Endothelial cell of umbilical vein (primary cell): ENCODE measurements at regions not wholly inside any gene's neighbourhood (a gene's known extent, or its start where the extent isn't known, plus 50 kb on each side); places are given as distances from the start of the nearest gene placed in this dataset.

Source experiments
- BruUV-seq: library from RNA; stranded (reverse); fragments of 400-500 nt; replicated peaks from 2 replicates; lab custom pipeline; 2021; lab: Mats Ljungman, UMichigan
- CTCF ChIA-PET: fragments of 300-600, 350-600 bp; sonication (Branson Sonifier 250); formaldehyde crosslinking; loops from one replicate; lab custom pipeline; 2021; ENCODE audit warnings: antibody characterized with exemption, inconsistent platforms; lab: Charles Lee
- POLR2A ChIA-PET: fragments of 300-600, 350-600 bp; sonication (Branson Sonifier 250); formaldehyde crosslinking; loops from one replicate; lab custom pipeline; 2021; ENCODE audit warnings: antibody characterized with exemption, inconsistent platforms; lab: Charles Lee
- DNase-seq: peaks from one replicate; pipeline ENCODE4 v3.0.0-alpha.2; 2011; ENCODE audit warnings: low read depth, low spot score
- FAIRE-seq: peaks from 2 replicates; lab custom pipeline; 2011; peaks lifted over from hg19 to GRCh38; lab: Jason Lieb, UNC
- H2AFZ ChIP-seq: 2 replicates; pipeline ENCODE4 v1.6.0; 2012; ENCODE audit warnings: low read depth, low read length, control low read depth, inconsistent platforms
- H3K27ac ChIP-seq: 2 replicates; pipeline ENCODE4 v1.5.1; 2011; ENCODE audit warnings: low read depth, mild to moderate bottlenecking, control low read depth, low read length, moderate library complexity; ENCODE audit not compliant: insufficient read depth
- H3K27me3 ChIP-seq, 2 experiments: 2 replicates each; pipeline versions ENCODE4 v1.6.0 to v1.6.1; 2011; ENCODE audit warnings: low read length in 2 of 2, mixed read lengths in 1 of 2; ENCODE audit not compliant: control insufficient read depth in 2 of 2, insufficient read depth in 2 of 2
- H3K36me3 ChIP-seq, 2 experiments: 2 replicates in 1 of 2; 3 replicates in 1 of 2; pipeline ENCODE4 v1.5.1; 2011; ENCODE audit warnings: low read length in 2 of 2, mild to moderate bottlenecking in 1 of 2, moderate library complexity in 1 of 2; ENCODE audit not compliant: control insufficient read depth in 2 of 2, insufficient read depth in 2 of 2; ENCODE audit errors: extremely low read depth in 1 of 2
- H3K4me1 ChIP-seq: 3 replicates; pipeline ENCODE4 v1.5.1; 2011; ENCODE audit warnings: mild to moderate bottlenecking, low read length; ENCODE audit not compliant: control insufficient read depth, insufficient read depth; ENCODE audit errors: extremely low read depth
- H3K4me2 ChIP-seq: 2 replicates; pipeline ENCODE4 v1.6.1; 2011; ENCODE audit warnings: low read length, control low read depth, mixed read lengths; ENCODE audit not compliant: insufficient read depth
- H3K4me3 ChIP-seq, 3 experiments: fragments of 200-600 bp in 1 of 3; sonication (generic), shearing (Covaris generic) in 1 of 3; replicated peaks in 1 of 3; 2 replicates each; pipeline ENCODE4 v1.5.1; 2011 to 2016; ENCODE audit warnings: control low read depth in 3 of 3, low read length in 3 of 3, mild to moderate bottlenecking in 2 of 3, inconsistent platforms in 1 of 3, low read depth in 1 of 3, moderate library complexity in 1 of 3; ENCODE audit not compliant: insufficient read depth in 1 of 3
- H3K79me2 ChIP-seq: 2 replicates; pipeline ENCODE4 v1.6.0; 2012; ENCODE audit warnings: low read length, inconsistent platforms; ENCODE audit not compliant: control insufficient read depth, insufficient read depth
- H3K9ac ChIP-seq: replicated peaks from 2 replicates; pipeline ENCODE3; 2011; ENCODE audit warnings: low read length, control low read depth; ENCODE audit not compliant: insufficient read depth; ENCODE audit errors: extremely low read depth
- H3K9me1 ChIP-seq: replicated peaks from 3 replicates; pipeline ENCODE4 v1.6.0; 2011; ENCODE audit warnings: mild to moderate bottlenecking, low read length; ENCODE audit not compliant: control insufficient read depth, insufficient read depth; ENCODE audit errors: extremely low read depth
- H3K9me3 ChIP-seq: replicated peaks from 2 replicates; pipeline ENCODE4 v1.5.1; 2012; ENCODE audit warnings: low read length, inconsistent platforms; ENCODE audit not compliant: control insufficient read depth, insufficient read depth
- H4K20me1 ChIP-seq: replicated peaks from 2 replicates; pipeline ENCODE3; 2011; ENCODE audit warnings: mild to moderate bottlenecking, low read length; ENCODE audit not compliant: control insufficient read depth, insufficient read depth; ENCODE audit errors: extremely low read depth
- EZH2 ChIP-seq: IDR thresholded peaks from 2 replicates; pipeline ENCODE4 v1.6.1; 2012; ENCODE audit warnings: borderline replicate concordance, low read depth, mild to moderate bottlenecking, moderate library complexity, low read length, inconsistent platforms; ENCODE audit not compliant: severe bottlenecking
- FOS ChIP-seq: IDR thresholded peaks from 2 replicates; pipeline ENCODE4 v1.6.1; 2011; ENCODE audit warnings: mild to moderate bottlenecking, low read length, moderate library complexity, borderline replicate concordance; ENCODE audit not compliant: insufficient read depth
- GATA2 ChIP-seq: IDR thresholded peaks from 2 replicates; pipeline ENCODE4 v1.7.0; 2011; ENCODE audit warnings: low read depth, mild to moderate bottlenecking, moderate library complexity, mixed read lengths, low read length; ENCODE audit not compliant: insufficient read length, insufficient read depth
- JUN ChIP-seq: IDR thresholded peaks from 2 replicates; pipeline ENCODE4 v1.6.1; 2011; ENCODE audit warnings: borderline replicate concordance, low read depth; ENCODE audit not compliant: insufficient read length, insufficient read depth
- MYC ChIP-seq: IDR thresholded peaks from one replicate; pipeline ENCODE4 v1.6.1; 2011; ENCODE audit warnings: mild to moderate bottlenecking, low read depth, low read length
- POLR2A ChIP-seq: IDR thresholded peaks from 2 replicates; pipeline ENCODE4 v1.6.1; 2012; ENCODE audit warnings: low read depth, mild to moderate bottlenecking, control low read depth, low read length
- POLR2AphosphoS5 ChIP-seq: IDR thresholded peaks from 2 replicates; pipeline ENCODE4 v1.6.1; 2012; ENCODE audit warnings: low read depth, mild to moderate bottlenecking, control low read depth, low read length, moderate library complexity; ENCODE audit not compliant: insufficient read depth
- dilution Hi-C: fragments of 300-500 bp; cut with MboI; formaldehyde crosslinking; loops from one replicate; pipeline ENCODE4 v1.15.0; 2019; ENCODE audit warnings: low sequenced_read_pairs; ENCODE audit not compliant: extremely low pct_ligation_motif_present
- intact Hi-C: fragments of 100-400 bp; cut with micrococcal nuclease; formaldehyde crosslinking; loops from one replicate; pipeline ENCODE4 v1.10.0; 2022
- TF ChIP-seq, protein P1 (sequence below), 2 donors: IDR thresholded peaks; 1 replicate in 1 of 2; 2 replicates in 1 of 2; pipeline ENCODE4 v1.5.1; 2011; ENCODE audit warnings: low read length in 2 of 2, mild to moderate bottlenecking in 2 of 2, moderate library complexity in 2 of 2, control low read depth in 1 of 2, inconsistent platforms in 1 of 2, low read depth in 1 of 2; ENCODE audit not compliant: insufficient read depth in 1 of 2; ENCODE audit errors: extremely low read depth in 1 of 2
- TF ChIP-seq, protein P2 (sequence below): IDR thresholded peaks from 2 replicates; pipeline ENCODE4 v1.6.1; 2011; ENCODE audit not compliant: insufficient read depth, insufficient read length

DNA sequence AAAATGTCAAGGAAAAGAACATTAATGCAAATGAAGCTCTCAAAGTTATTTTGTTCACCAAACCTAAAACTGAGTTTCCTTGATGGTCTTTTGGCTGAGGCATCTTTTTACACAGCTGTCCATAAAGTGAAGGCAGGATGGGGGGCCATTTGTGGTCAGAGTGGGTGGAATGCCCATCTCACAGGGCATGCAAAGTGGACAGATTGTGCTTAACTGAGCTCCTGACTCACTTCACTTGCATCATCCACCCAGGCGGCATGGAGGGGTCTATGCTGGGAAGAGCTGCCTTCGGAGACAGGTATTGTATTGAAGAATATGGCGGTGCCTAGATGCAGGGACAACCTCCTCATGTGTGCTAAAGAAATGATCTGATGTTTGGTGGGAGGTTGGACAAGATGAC is 905.3 kb downstream of the KCNMA1 start:
- CTCF ChIA-PET: no interaction called here

More for the DNA sequence above, 905.3 kb downstream of the KCNMA1 start:
- Histone ChIP-seq H3K9me3 (no peaks in the 10 kb centered on the region), H3K36me3 (no peaks in the 10 kb centered on the region), H3K79me2 (no peaks in the 10 kb centered on the region), H4K20me1 (no peaks in the 10 kb centered on the region), H3K27me3 (no peaks in the 10 kb centered on the region), H3K27ac (no peak overlapping the region), H3K9ac (no peak overlapping the region), H3K9me1 (no peaks in the 10 kb centered on the region), H3K4me2 (no peak overlapping the region), H2AFZ (no peak overlapping the region), H3K4me3 (no peak overlapping the region), H3K4me1 (no peaks in the 10 kb centered on the region)
- dilution Hi-C loops: no loop called here
- BruUV-seq: no TSS peak
- FAIRE-seq (no peak), DNase-seq (no peak)
- intact Hi-C loops: no loop called here
- POLR2A ChIA-PET: no interaction called here
- TF ChIP-seq MYC (no peak), POLR2AphosphoS5 (no peak), GATA2 (no peak), POLR2A (no peak), EZH2 (no peak), FOS (no peak), JUN (no peak)
- TF ChIP-seq, protein P1, sequence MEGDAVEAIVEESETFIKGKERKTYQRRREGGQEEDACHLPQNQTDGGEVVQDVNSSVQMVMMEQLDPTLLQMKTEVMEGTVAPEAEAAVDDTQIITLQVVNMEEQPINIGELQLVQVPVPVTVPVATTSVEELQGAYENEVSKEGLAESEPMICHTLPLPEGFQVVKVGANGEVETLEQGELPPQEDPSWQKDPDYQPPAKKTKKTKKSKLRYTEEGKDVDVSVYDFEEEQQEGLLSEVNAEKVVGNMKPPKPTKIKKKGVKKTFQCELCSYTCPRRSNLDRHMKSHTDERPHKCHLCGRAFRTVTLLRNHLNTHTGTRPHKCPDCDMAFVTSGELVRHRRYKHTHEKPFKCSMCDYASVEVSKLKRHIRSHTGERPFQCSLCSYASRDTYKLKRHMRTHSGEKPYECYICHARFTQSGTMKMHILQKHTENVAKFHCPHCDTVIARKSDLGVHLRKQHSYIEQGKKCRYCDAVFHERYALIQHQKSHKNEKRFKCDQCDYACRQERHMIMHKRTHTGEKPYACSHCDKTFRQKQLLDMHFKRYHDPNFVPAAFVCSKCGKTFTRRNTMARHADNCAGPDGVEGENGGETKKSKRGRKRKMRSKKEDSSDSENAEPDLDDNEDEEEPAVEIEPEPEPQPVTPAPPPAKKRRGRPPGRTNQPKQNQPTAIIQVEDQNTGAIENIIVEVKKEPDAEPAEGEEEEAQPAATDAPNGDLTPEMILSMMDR (IDR thresholded peaks at IDR 0.05; ENCODE audit: extremely low read depth in 1 of 2, insufficient read depth in 1 of 2, low read depth in 1 of 2, low read length in 2 of 2): no peak
- TF ChIP-seq, protein P2, sequence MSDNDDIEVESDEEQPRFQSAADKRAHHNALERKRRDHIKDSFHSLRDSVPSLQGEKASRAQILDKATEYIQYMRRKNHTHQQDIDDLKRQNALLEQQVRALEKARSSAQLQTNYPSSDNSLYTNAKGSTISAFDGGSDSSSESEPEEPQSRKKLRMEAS: no peak
